SHP77 treated with DMSO at 0.1 percent for 48 hours (cell line): ENCODE measurements at regions not wholly inside any gene's neighbourhood (a gene's known extent, or its start where the extent isn't known, plus 50 kb on each side); places are given as distances from the start of the nearest gene placed in this dataset.
"Not testable (repeated sequence)": the region's sequence is repeated elsewhere in the genome, so short reads cannot be mapped to it uniquely, and the experiment has no call there.

Experiments
- DNase-seq: peaks from one replicate; lab custom pipeline; 2025; lab: John Stamatoyannopoulos, UW

DNA sequence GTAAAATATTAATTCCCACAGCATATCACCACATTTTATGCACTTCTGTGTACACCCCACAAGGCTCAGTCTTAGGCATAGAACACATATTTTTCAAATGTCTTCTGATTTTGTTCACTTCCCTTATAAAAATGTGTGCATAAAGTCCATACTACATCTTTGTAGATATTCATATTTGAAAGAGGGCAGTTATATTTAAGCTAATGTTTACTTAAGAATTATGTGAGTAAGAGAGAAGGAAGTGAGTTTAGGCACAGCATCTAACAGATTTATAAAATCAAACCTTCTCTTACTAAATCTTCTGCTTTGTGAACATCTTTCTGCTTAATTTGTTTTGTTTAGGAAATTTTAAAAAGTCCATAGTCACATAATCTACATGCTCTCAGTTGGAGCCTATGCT lies 648.1 kb downstream of the FSCB start:
- DNase-seq: no peak

DNA sequence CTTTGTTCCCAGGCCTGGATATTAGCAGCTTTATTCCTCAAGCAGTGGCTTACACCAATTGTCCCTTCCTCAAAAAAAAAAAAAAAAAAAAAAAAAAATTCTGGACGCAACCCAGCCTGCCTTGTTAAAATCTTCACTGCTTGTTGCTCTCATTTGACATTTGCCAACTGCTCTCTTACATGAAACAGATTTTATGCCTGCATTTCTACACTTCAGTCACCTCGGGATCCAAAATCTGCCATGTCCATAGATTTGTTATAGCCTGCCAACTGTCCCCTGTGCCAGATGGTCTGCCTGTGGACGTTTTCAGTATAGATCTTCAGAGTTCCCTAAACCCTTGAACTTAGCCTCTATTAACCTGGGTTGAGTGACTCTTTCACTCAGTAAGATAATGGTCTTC lies 651.5 kb downstream of the FSCB start:
- DNase-seq: no peak

DNA sequence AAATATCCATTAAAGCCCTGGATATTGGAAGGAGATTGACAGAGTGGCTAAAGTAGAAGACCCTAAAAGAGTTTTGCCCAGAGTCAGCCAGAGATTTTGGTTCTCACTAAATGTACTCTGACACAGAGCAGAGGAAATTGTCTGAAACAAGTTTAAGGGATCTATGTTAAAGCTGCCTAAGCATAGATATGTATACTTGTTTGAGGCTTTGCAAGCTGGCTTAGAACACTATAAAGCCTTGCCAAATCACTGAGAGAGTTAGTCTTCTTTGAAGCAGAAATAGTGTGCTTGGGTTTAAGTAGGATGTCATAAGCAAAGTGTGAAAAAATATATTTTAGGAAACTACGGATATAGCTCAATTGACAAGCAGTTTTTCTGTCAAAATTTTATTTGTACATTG lies 653.5 kb downstream of the FSCB start:
- no peak for DNase-seq

DNA sequence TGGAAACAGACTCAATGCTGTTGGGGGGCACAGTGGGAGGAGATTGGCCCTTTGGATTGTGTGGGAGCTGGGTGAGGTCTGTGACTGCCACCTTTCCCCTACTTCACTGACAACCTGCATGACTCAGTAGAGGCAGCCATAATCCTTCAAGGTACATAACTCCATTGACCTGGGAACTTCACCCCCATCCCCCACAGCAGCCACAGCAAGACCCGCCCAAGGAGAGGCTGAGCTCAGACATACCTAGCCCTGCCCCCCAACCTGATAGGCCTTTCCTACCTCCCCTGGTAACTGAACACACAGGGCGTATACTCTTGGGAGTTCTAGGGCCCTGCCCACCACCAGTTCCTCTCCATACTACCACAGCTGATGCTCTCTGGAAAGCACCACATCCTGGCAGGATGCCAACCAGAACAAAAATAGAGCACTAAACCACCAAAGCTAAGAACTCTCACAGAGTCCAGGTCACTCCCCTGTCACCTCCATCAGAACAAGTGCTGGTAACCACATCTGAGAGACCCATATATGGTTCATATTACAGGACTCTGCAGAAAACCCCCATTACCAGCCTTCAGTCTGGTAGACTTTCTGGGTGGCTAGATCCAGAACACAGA lies 703.9 kb downstream of the FSCB start:
- DNase-seq: no peak

DNA sequence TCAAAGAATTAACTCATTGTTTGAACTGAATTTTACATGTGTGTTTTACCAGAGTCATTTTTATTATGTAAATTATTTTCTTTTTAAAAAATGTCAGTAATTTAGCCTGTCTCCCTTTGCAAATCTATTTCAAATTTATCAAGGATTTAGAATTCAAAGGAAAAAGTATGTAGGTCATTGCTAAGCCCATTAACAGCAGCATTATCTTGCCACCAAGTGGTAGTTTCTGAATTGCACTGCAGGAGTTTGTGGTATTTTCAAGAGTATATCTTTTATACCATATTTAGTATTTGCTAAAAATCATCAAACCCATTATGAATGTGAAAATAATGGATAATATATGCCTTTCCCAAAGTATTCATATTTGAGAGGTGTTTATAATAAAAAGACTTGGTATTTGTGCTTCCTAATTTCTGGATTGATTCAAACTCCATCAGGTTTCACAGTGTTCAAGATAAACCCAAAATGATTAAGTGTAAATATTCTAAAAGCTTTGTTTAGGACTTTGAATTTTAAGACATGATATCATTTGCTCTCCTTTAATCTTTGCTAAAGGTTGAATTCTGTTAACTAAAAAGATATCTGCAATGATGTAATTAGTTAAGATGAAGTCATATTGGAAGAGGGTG lies 711.4 kb downstream of the FSCB start:
- peak; percentile 19 for DNase-seq

DNA sequence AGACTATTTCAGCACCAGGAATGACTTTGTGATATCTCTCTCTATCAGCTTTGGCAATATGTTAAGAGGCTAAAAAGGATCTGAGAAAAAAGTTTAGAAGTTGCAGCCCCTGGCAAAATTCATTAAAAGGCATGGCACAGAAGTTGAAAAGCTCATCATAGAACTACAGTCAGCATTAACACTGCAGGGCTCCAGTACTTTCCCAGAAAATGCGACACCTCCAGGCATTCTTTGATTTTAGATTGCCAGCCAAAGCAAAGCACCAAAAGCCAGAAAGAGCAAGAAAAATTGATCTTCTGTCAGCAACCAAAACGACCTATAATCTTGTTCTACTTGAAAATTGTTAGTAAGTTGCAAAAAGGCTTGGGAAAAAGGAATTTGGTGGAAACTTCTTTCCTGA lies 713.5 kb downstream of the FSCB start:
- DNase-seq: no peak

DNA sequence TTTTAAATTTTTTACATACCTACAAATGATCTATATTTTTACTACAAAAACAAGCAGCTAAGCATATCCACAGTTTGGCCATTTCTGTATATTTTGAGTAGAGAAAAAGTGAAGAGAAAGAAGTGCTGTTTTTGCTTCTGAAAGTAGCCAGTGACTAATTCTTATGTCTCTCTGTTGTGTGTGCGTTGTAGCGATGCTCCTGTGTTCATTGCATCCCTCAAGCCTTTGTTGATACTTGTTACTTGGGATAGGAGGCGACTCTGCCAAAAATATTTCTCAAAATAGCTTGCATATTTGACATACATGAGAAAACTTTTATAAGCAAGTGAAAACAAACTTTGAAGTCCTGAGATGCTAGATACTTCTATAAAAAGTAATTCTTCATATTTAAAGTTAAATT lies 714.1 kb downstream of the FSCB start:
- DNase-seq: no peak

DNA sequence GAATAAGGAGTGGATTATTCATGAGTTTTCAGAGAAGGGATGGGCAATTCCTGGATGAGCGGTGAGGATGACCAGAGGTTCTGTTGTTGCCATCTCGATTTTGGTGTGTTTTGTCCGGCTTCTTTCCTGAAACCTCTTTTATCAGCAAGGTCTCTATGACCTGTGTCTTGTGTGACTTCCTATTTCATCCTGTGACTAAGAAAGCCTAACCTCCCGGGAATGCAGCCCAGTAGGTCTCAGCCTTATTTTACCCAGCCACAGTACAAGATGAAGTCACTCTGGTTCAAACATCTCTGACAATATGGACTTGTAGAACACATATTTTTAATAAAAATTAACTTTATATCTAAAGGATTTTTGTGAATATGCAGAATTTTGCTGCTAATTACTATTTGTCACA lies 716.4 kb downstream of the FSCB start:
- no peak for DNase-seq

DNA sequence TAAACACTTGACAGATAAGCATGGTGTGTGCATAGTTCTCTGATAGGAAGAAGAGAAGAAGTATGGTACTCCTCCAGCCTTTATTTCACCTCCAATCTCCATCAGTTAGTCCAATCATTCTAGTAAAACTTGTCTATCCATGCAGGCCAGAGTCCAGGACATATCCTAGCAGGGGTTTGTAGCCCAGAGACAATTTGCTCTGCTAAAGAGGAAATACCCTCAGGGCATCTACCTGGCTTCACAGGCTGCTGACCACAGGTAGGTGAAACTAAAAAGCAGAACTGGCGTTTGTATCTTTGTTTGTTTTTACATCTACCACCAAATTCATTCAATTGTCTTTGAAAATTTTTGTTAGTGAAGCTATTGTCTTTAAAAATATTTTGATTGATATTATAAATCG lies 717.6 kb downstream of the FSCB start:
- DNase-seq: no peak

DNA sequence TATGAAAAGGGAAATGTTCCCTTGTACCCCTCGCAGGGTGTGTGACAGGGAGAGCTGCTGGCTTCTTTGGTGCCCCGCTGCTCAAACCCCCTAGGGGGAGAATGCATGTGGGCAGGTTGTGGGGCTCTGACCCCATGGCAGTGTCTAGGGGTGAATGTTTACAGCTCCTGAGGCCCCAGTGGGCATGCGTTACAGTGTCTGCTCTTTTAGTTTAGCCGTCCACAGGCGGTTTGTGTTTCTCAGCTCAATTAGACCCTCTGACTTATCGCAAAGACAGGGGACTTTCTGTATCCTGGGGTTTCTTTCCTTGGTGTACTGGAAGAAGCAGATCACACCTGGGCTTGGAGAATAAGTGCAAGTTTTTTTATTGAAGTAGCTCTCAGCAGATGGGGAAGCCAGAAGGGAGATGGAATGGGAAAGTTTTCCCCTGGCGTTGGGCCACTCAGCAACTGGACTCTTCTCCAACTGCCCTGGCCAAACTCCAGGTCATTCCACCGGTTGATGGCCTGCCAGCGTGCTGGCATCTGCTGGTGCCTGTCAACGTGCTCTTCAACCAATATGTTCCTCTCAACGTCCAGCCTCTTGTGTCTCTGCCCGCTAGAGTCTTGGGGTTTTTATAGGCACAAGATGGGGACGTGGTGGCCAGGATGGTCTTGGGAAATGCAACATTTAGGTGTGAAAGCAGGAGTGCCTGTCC lies 720.9 kb downstream of the FSCB start:
- DNase-seq: no peak

DNA sequence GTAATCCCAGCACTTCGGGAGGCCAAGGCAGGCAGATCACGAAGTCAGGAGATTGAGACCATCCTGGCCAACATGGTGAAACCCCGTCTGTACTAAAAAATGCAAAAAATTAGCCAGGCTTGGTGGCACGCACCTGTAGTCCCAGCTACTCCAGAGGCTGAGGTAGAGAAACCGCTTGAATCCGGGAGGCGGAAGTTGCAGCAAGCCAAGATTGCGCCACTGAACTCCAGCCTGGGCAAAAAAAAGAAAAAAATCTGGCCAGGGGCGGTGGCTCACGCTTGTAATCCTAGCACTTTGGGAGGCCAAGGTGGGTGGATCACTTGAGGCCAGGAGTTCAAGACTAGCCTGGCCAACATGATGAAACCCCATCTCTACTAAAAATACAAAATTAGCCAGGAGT lies 722.7 kb downstream of the FSCB start:
- DNase-seq: not testable (repeated sequence)

DNA sequence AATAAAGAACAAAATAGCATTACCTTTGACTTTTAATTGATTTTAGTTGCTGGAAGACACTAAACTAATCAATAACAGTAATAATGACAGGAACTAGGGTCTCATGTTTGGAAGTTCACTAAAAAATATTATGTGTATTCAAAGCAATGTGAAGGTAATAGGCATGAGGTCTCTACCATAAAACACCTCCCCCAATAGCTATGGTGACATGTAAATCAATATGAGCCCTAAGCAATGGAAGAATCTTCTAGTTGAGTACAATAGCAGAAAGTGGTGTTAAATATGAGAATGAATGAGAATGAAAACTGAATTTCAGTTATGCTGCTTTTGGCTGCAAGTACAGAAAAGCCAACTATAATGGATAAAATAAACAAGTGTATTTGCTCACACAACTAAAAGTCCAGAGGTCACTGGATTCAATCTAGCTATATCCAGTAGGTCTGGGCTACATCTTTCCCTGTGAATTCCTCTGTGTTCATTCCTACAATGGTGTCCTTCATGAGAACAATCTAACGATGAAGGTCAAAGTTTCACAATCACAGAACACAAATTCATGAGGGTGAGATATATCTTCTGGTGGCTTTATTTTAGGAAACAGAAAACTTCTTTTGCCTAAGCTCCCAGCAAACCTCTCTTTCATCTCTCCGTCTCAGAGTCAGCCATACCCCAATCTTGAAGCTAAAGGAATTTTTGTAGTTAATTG lies 728.0 kb downstream of the FSCB start:
- DNase-seq: no peak

DNA sequence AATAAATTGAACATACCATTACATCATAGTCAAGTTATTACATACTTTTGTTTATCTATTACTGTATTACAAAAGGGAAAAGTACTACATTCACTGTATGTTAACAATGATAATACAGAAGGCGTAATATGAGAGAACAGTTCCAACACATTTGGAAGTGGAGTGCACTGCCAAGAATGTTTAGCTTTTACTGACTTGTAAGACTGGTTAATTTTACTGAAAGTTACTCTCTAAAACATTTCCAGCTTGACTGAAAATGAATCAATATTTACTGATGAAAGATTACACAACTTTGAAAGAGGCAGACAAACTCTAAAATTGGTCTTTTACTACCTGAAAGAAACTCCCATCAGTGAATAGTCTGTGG lies 728.5 kb downstream of the FSCB start:
- no peak for DNase-seq

DNA sequence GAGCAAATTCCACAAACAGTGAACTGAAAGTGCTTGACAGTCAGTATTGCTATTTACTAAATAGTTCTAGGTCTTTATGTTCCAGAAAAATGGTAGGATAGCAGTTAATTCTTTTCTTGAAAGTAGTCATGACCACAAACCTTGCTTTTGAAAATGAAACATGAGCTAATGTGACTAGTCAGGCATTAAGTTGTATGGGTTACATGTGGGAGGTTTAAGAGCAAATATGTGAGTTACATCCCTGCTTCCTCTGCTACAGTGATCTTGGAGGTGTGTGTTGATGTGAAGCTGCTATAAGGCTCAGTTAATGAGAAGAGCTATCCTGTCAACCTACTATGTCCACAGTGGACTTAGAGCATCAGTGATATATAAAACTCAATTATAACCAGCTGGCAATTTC lies 741.6 kb downstream of the FSCB start:
- DNase-seq: no peak

DNA sequence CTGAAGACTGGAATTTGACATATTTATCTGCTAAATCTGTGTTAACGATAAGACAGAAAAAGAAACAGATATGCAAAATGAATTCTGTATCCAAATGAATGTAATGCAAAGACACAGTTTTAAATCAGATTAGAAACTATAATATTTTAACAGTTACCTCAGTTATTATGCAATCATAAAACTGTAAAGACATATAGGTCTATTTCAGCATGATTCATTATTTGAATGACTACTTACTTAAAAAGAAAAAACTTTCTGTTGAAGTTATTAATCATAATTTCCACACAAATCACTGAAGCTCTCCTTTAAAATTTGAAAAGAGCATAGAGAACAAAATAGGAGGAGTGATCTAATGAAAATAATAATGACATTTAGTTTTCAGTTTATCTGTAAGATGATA lies 742.6 kb downstream of the FSCB start:
- no peak for DNase-seq

DNA sequence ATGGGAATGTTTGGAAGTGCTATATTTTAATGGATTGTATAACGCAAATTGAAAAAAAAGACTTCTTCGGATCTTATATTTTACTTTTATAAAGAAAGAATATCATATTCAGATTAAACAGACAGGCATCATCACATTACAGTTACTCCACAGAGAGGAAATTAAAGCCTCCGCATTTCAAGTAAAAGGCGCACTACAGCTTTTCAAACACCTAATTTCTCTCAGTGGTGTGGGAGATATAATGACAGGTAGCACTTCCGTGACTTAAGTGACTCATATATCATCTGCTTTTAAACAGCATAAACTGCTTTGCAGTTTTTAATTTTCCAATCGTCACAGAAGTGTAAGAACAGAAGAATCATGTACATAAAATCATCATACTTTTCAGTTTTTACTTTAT lies 751.4 kb downstream of the FSCB start:
- no peak for DNase-seq

DNA sequence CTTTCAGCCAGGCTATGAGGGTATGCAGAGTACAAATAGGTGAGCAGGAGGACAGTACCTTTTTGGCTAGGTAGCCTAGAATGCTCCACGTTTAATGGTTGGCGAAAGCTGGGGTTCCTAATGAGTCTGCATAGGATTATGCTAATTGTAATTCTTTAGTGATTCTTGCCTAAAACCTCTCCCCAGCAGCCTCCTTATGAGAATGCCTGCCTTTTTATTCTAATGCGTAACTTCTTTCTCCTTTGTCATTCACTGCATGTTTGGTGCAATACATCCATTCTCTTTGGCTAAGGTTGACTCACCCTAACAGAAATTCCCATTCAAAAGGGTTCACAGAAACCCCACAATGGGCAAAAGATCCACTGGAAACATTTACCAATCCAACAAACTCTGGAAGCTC lies 752.2 kb downstream of the FSCB start:
- no peak for DNase-seq

DNA sequence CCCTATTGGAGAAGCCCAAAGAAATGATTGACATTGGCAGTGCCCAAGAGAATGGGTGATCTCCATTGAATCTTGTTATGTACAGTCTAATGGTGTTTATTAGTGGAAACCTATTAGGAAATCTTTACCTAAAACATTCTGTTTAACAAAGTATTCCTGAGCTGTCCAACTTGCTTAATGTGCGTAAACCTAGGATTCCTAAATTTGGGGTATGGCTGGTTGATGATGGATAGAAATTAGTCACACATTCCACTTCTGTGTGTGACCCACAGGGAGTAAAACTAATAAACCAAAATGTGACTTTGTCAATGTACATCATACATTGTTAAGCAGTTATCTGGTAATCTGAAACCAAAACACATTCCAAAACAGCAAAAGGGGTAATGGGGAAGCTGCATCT lies 761.3 kb downstream of the FSCB start:
- no peak for DNase-seq

DNA sequence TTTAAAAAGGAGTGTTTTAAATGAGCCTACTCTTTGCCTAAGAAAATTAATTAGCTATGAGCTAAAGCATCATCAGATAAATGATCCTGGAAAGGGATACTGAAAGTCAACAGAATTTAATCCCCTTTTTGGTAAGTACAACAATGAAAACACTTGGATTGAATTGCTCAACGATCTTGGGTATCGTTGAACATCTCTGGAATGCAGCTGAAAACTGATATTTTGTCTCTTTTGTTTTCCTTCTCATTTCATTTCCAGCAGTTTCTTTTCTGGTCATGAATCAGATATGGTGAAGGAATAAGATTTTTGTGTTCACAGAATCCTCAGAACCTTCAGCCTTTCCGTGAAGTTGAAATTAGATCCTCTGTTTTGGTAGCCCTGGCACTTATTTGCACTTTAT lies 771.2 kb downstream of the FSCB start:
- DNase-seq: no peak

DNA sequence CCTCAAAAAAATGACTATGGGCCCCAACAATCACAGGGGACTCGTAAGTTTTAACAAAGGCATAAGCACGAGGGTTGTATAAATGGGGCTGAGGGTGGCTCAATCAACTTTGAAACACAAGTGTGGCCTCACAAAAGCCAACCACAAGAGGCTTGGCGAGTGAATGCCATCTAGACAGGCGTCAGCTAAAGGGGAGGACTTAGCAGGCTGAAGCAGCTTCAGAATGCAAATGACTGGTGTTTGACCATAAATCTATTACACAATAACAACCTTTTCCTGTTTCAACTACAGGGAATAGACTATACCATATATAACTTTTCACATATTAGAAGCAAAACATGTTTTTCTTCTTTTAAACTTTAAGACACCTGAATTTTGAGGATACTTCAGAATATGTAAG lies 777.9 kb downstream of the FSCB start:
- no peak for DNase-seq

DNA sequence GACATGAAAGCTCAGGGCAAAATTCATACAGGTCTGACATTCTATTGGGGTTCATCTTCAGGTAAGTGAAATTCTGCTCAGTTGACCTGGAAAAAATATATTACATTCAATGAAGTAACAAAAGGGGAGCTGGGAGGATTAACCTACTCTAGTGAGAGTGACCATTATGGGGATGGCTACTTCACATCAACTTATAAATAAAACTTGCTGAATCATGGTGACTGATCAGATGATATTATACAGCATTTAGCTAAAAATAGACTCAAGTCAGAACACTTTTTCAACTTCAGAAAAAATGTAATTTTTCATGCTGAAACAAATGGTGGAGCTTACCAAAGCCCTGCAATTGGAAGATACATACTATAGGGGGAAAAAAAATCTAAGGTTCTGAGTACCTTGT lies 800.2 kb downstream of the FSCB start:
- no peak for DNase-seq

DNA sequence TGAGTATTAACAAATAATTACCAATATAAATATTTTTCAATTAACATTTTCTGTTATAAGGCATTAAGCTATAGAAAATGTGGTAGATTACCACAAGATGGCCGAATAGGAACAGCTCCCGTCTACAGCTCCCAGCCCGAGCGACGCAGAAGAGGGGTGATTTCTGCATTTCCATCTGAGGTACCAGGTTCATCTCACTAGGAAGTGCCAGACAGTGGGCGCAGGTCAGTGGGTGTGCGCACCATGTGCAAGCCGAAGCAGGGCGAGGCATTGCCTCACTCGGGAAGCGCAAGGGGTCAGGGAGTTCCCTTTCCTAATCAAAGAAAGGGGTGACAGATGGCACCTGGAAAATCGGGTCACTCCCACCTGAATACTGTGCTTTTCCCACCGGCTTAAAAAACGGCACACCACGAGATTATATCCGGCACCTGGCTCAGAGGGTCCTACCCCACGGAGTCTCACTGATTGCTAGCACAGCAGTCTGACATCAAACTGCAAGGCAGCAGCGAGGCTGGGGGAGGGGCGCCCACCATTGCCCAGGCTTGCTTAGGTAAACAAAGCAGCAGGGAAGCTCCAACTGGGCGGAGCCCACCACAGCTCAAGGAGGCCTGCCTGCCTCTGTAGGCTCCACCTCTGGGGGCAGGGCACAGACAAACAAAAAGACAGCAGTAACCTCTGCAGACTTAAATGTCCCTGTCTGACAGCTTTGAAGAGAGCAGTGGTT lies 808.4 kb downstream of the FSCB start:
- peak; percentile 16 for DNase-seq

DNA sequence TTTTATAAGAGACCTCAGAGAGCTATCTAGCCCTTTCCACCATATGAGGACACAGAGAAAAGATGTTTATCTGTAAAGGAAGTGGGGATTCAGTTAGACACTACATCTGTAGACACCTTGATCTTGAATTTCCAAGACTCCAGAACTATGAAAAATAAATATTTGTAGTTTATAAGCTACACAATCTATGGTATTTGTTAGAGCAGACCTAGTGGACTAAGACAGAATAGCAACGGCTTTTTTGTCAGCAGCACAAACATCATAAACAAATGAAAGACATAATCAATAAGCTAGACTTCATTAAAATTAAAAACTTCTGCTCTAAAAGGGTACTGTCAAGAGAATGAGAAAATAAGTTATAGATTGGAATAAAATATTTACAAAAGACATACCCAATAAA lies 810.1 kb downstream of the FSCB start:
- DNase-seq: no peak
